Keratinocyte (primary cell): ENCODE measurements at regions not wholly inside any gene's neighbourhood (a gene's known extent, or its start where the extent isn't known, plus 50 kb on each side); places are given as distances from the start of the nearest gene placed in this dataset.

ENCODE experiments used
- DNase-seq: peaks from one replicate; pipeline ENCODE4 v3.0.0-alpha.2; 2011; ENCODE audit warnings: low read depth, missing footprints, low spot score
- FAIRE-seq: peaks from 2 replicates; lab custom pipeline; 2011; peaks lifted over from hg19 to GRCh38; lab: Jason Lieb, UNC
- H2AFZ ChIP-seq: 2 replicates; pipeline ENCODE4 v1.6.0; 2012; ENCODE audit warnings: low read length, control low read depth, inconsistent platforms; ENCODE audit not compliant: control insufficient read depth
- H3K27ac ChIP-seq: 2 replicates; pipeline ENCODE4 v1.5.1; 2011; ENCODE audit warnings: low read length; ENCODE audit not compliant: control insufficient read depth, insufficient read depth
- H3K27me3 ChIP-seq: 3 replicates; pipeline ENCODE4 v1.6.0; 2011; ENCODE audit warnings: low read length; ENCODE audit not compliant: control insufficient read depth, insufficient read depth; ENCODE audit errors: extremely low read depth
- H3K36me3 ChIP-seq, 2 experiments: 2 replicates in 1 of 2; 3 replicates in 1 of 2; pipeline ENCODE4 v1.5.1; 2011; ENCODE audit warnings: low read length in 2 of 2, mild to moderate bottlenecking in 1 of 2; ENCODE audit not compliant: control insufficient read depth in 2 of 2, insufficient read depth in 2 of 2; ENCODE audit errors: extremely low read depth in 1 of 2
- H3K4me1 ChIP-seq: 3 replicates; pipeline ENCODE4 v1.5.1; 2011; ENCODE audit warnings: low read length; ENCODE audit not compliant: control insufficient read depth, insufficient read depth; ENCODE audit errors: extremely low read depth
- H3K4me2 ChIP-seq: 3 replicates; pipeline ENCODE4 v1.6.0; 2011; ENCODE audit warnings: low read depth, low read length; ENCODE audit not compliant: control insufficient read depth, insufficient read depth; ENCODE audit errors: extremely low read depth
- H3K4me3 ChIP-seq, 3 experiments: fragments of 200-600 bp in 1 of 3; sonication (generic) in 1 of 3; 2 replicates in 2 of 3; 3 replicates in 1 of 3; pipeline ENCODE4 v1.5.1; 2011 to 2016; ENCODE audit warnings: low read length in 3 of 3, mild to moderate bottlenecking in 3 of 3, control low read depth in 2 of 3, inconsistent platforms in 1 of 3, low read depth in 1 of 3, mixed read lengths in 1 of 3, mixed run types in 1 of 3, moderate library complexity in 1 of 3; ENCODE audit not compliant: control insufficient read depth in 2 of 3, insufficient read depth in 2 of 3; ENCODE audit errors: extremely low read depth in 1 of 3
- H3K79me2 ChIP-seq: 2 replicates; pipeline ENCODE4 v1.6.0; 2012; ENCODE audit warnings: low read length; ENCODE audit not compliant: control insufficient read depth, insufficient read depth
- H3K9ac ChIP-seq: 3 replicates; pipeline ENCODE4 v1.6.0; 2011; ENCODE audit warnings: low read length; ENCODE audit not compliant: control insufficient read depth, insufficient read depth; ENCODE audit errors: extremely low read depth
- H3K9me1 ChIP-seq: 3 replicates; pipeline ENCODE4 v1.6.0; 2011; ENCODE audit warnings: low read length; ENCODE audit not compliant: control insufficient read depth, insufficient read depth; ENCODE audit errors: extremely low read depth
- H3K9me3 ChIP-seq: 2 replicates; pipeline ENCODE4 v1.5.1; 2012; ENCODE audit warnings: low read depth, low read length; ENCODE audit not compliant: control insufficient read depth
- H4K20me1 ChIP-seq: 3 replicates; pipeline ENCODE4 v1.6.0; 2011; ENCODE audit warnings: low read length; ENCODE audit not compliant: control insufficient read depth, insufficient read depth; ENCODE audit errors: extremely low read depth
- CTCF ChIP-seq, 3 experiments: IDR thresholded peaks in 1 of 3; conservative IDR thresholded peaks in 1 of 3; optimal IDR thresholded peaks in 1 of 3; 2 replicates in 2 of 3; 3 replicates in 1 of 3; pipeline versions ENCODE3 to v1.5.1; 2011; ENCODE audit warnings: low read length in 3 of 3, mild to moderate bottlenecking in 3 of 3, moderate library complexity in 2 of 3, control low read depth in 1 of 3, inconsistent platforms in 1 of 3; ENCODE audit not compliant: insufficient read depth in 2 of 3; ENCODE audit errors: extremely low read depth in 1 of 3
- EZH2 ChIP-seq: IDR thresholded peaks from one replicate; pipeline ENCODE4 v1.6.1; 2012; ENCODE audit warnings: inconsistent platforms, mild to moderate bottlenecking, low read length, moderate library complexity
- dilution Hi-C: fragments of 300-500 bp; cut with MboI; formaldehyde crosslinking; loops from one replicate; pipeline ENCODE4 v1.7.0; 2020; ENCODE audit warnings: low sequenced_read_pairs; ENCODE audit not compliant: extremely low pct_ligation_motif_present

GRCh38 chr6:14530385-14530784, 412.8 kb downstream of the CD83 start:
- Histone ChIP-seq H3K4me2 (no peak overlapping the region), H3K4me3 (no peak overlapping the region), H3K27me3 (no peaks in the 10 kb centered on the region), H3K79me2 (no peaks in the 10 kb centered on the region), H3K27ac (no peak overlapping the region), H2AFZ (no peak overlapping the region), H3K9me1 (no peaks in the 10 kb centered on the region), H3K4me1 (no peaks in the 10 kb centered on the region), H3K36me3 (no peaks in the 10 kb centered on the region), H3K9ac (no peak overlapping the region), H3K9me3 (no peaks in the 10 kb centered on the region), H4K20me1 (no peaks in the 10 kb centered on the region)
- TF ChIP-seq EZH2: no peak
- no peak for TF ChIP-seq CTCF (optimal IDR thresholded peaks at IDR 0.05 in 1 of 3, IDR thresholded peaks at IDR 0.05 in 1 of 3, conservative IDR thresholded peaks at IDR 0.05 in 1 of 3; ENCODE audit: extremely low read depth in 1 of 3, insufficient read depth in 2 of 3, low read length in 3 of 3)
- DNase-seq (no peak), FAIRE-seq (no peak)
- dilution Hi-C loops: no loop called here

GRCh38 chr6:14533446-14533845, 415.9 kb downstream of the CD83 start:
- DNase-seq: no peak
- Histone ChIP-seq H2AFZ (no peak overlapping the region), H3K4me1 (no peaks in the 10 kb centered on the region), H3K9me3 (no peaks in the 10 kb centered on the region), H4K20me1 (no peaks in the 10 kb centered on the region), H3K36me3 (no peaks in the 10 kb centered on the region), H3K27me3 (no peaks in the 10 kb centered on the region), H3K79me2 (no peaks in the 10 kb centered on the region), H3K4me3 (no peak overlapping the region), H3K4me2 (no peak overlapping the region), H3K27ac (no peak overlapping the region), H3K9ac (no peak overlapping the region), H3K9me1 (no peaks in the 10 kb centered on the region)
- TF ChIP-seq CTCF (optimal IDR thresholded peaks at IDR 0.05 in 1 of 3, IDR thresholded peaks at IDR 0.05 in 1 of 3, conservative IDR thresholded peaks at IDR 0.05 in 1 of 3; ENCODE audit: extremely low read depth in 1 of 3, insufficient read depth in 2 of 3, low read length in 3 of 3): no peak
- no peak for TF ChIP-seq EZH2
- FAIRE-seq: no peak
- dilution Hi-C loops: no loop called here
